ENCODE measurements at regions not wholly inside any gene's neighbourhood (a gene's known extent, or its start where the extent isn't known, plus 50 kb on each side); places are given as distances from the start of the nearest gene placed in this dataset.

GRCh38 chr2:22486343-22486742, 898.6 kb upstream of the KLHL29 start:
- no peak for TF ChIP-seq CTCF (IDR thresholded peaks at IDR 0.05)
- no peak for TF ChIP-seq POLR2AphosphoS5 (IDR thresholded peaks at IDR 0.05)
